H1 (cell line): ENCODE measurements at regions not wholly inside any gene's neighbourhood (a gene's known extent, or its start where the extent isn't known, plus 50 kb on each side); places are given as distances from the start of the nearest gene placed in this dataset.

Experiments
- CTCF ChIA-PET: fragments of 300-600 bp; sonication (Branson Sonifier 250); formaldehyde crosslinking; loops from one replicate; lab custom pipeline; 2021; ENCODE audit not compliant: partially characterized antibody; lab: Charles Lee
- POLR2A ChIA-PET: fragments of 300-600 bp; sonication (Branson Sonifier 250); formaldehyde crosslinking; loops from one replicate; lab custom pipeline; 2021; ENCODE audit warnings: inconsistent platforms; ENCODE audit not compliant: partially characterized antibody; lab: Charles Lee
- DNase-seq, 2 experiments: peaks; one replicate each; pipeline versions ENCODE4 v3.0.0 to v3.0.0-alpha.2; 2010 to 2022; ENCODE audit warnings: low spot score in 2 of 2, low read depth in 1 of 2, mixed read lengths in 1 of 2
- FAIRE-seq: peaks from 2 replicates; lab custom pipeline; 2011; peaks lifted over from hg19 to GRCh38; lab: Jason Lieb, UNC
- H2AFZ ChIP-seq: 2 replicates; pipeline ENCODE4 v1.8.1; 2012; ENCODE audit warnings: low read length, inconsistent platforms
- H2AK5ac ChIP-seq: 2 replicates; pipeline ENCODE4 v1.6.1; 2013; ENCODE audit warnings: low read depth, low read length
- H2BK120ac ChIP-seq: replicated peaks from 2 replicates; pipeline ENCODE3; 2013; ENCODE audit warnings: low read depth, low read length, inconsistent platforms
- H2BK12ac ChIP-seq: 2 replicates; pipeline ENCODE4 v1.6.1; 2013; ENCODE audit warnings: low read depth, low read length
- H2BK15ac ChIP-seq: 2 replicates; pipeline ENCODE4 v1.6.1; 2013; ENCODE audit warnings: low read length
- H2BK20ac ChIP-seq: 2 replicates; pipeline ENCODE4 v1.6.1; 2013; ENCODE audit warnings: low read length
- H2BK5ac ChIP-seq: 2 replicates; pipeline ENCODE4 v1.6.1; 2013; ENCODE audit warnings: low read depth, low read length
- H3K14ac ChIP-seq: 2 replicates; pipeline ENCODE4 v1.6.1; 2013; ENCODE audit warnings: inconsistent platforms; ENCODE audit not compliant: insufficient read length
- H3K18ac ChIP-seq: 2 replicates; pipeline ENCODE4 v1.6.1; 2013; ENCODE audit warnings: low read length; ENCODE audit errors: extremely low read depth
- H3K23ac ChIP-seq: 2 replicates; pipeline ENCODE4 v1.6.1; 2013; ENCODE audit warnings: inconsistent platforms; ENCODE audit not compliant: insufficient read length
- H3K23me2 ChIP-seq: 2 replicates; pipeline ENCODE4 v1.6.1; 2013; ENCODE audit warnings: low read depth, low read length
- H3K27ac ChIP-seq: 2 replicates; pipeline ENCODE4 v1.6.1; 2011; ENCODE audit warnings: low read depth, low read length, inconsistent platforms
- H3K27me3 ChIP-seq, 4 experiments: replicated peaks in 1 of 4; 1 replicate in 1 of 4; 2 replicates in 3 of 4; pipeline versions ENCODE4 v1.6.1 to v1.8.1; 2011 to 2013; ENCODE audit warnings: low read length in 3 of 4, mild to moderate bottlenecking in 3 of 4, inconsistent platforms in 2 of 4, mixed read lengths in 2 of 4, moderate library complexity in 1 of 4; ENCODE audit not compliant: control insufficient read depth in 3 of 4, insufficient read depth in 3 of 4; ENCODE audit errors: extremely low read depth in 1 of 4
- H3K36me3 ChIP-seq, 4 experiments: 2 replicates each; pipeline versions ENCODE4 v1.6.1 to v1.8.1; 2011 to 2013; ENCODE audit warnings: mild to moderate bottlenecking in 4 of 4, low read length in 3 of 4, moderate library complexity in 2 of 4, control low read depth in 1 of 4, inconsistent platforms in 1 of 4; ENCODE audit not compliant: insufficient read depth in 4 of 4, control insufficient read depth in 2 of 4
- H3K4ac ChIP-seq: replicated peaks from 2 replicates; pipeline ENCODE3; 2013; ENCODE audit warnings: low read length, low read depth, mixed read lengths, inconsistent platforms; ENCODE audit not compliant: insufficient read length
- H3K4me1 ChIP-seq, 4 experiments: replicated peaks in 1 of 4; 1 replicate in 1 of 4; 2 replicates in 3 of 4; pipeline versions ENCODE4 v1.6.1 to v1.8.1; 2011 to 2013; ENCODE audit warnings: low read length in 3 of 4, inconsistent platforms in 2 of 4, mixed read lengths in 1 of 4; ENCODE audit not compliant: insufficient read depth in 4 of 4, control insufficient read depth in 3 of 4
- H3K4me2 ChIP-seq, 2 experiments: 2 replicates each; pipeline versions ENCODE4 v1.6.1 to v1.8.1; 2011 to 2013; ENCODE audit warnings: low read depth in 2 of 2, low read length in 2 of 2, control low read depth in 1 of 2, inconsistent platforms in 1 of 2, mild to moderate bottlenecking in 1 of 2; ENCODE audit not compliant: insufficient read depth in 1 of 2
- H3K4me3 ChIP-seq, 4 experiments: fragments of 200-600, 300-600 bp in 1 of 4; sonication (generic), shearing (Covaris generic), sonication (Bioruptor Twin) in 1 of 4; 2 replicates each; pipeline versions ENCODE4 v1.5.1 to v1.8.1; 2011 to 2016; ENCODE audit warnings: low read length in 4 of 4, low read depth in 3 of 4, control low read depth in 2 of 4, inconsistent platforms in 2 of 4, mild to moderate bottlenecking in 2 of 4, mixed read lengths in 1 of 4, moderate library complexity in 1 of 4; ENCODE audit not compliant: insufficient read depth in 2 of 4; ENCODE audit errors: extremely low read depth in 1 of 4
- H3K56ac ChIP-seq: replicated peaks from 2 replicates; pipeline ENCODE3; 2013; ENCODE audit warnings: low read depth, mild to moderate bottlenecking, mixed read lengths, low read length, inconsistent platforms; ENCODE audit not compliant: insufficient read length
- H3K79me1 ChIP-seq: 2 replicates; pipeline ENCODE4 v1.6.1; 2013; ENCODE audit warnings: low read depth, low read length, control low read depth
- H3K79me2 ChIP-seq, 2 experiments: 2 replicates each; pipeline versions ENCODE4 v1.6.1 to v1.8.1; 2012 to 2013; ENCODE audit warnings: low read length in 2 of 2, mild to moderate bottlenecking in 2 of 2, inconsistent platforms in 1 of 2; ENCODE audit not compliant: insufficient read depth in 2 of 2, control insufficient read depth in 1 of 2
- H3K9ac ChIP-seq, 4 experiments: replicated peaks in 1 of 4; 1 replicate in 1 of 4; 2 replicates in 3 of 4; pipeline versions ENCODE4 v1.6.1 to v1.8.1; 2011 to 2013; ENCODE audit warnings: low read depth in 3 of 4, low read length in 3 of 4, control low read depth in 2 of 4, mild to moderate bottlenecking in 2 of 4, moderate library complexity in 2 of 4, inconsistent platforms in 1 of 4; ENCODE audit errors: extremely low read depth in 1 of 4
- H3K9me3 ChIP-seq, 2 experiments: 2 replicates each; pipeline versions ENCODE4 v1.6.1 to v1.8.1; 2012 to 2013; ENCODE audit warnings: mild to moderate bottlenecking in 2 of 2, moderate library complexity in 2 of 2, control low read depth in 1 of 2, inconsistent platforms in 1 of 2, low read depth in 1 of 2, low read length in 1 of 2, mixed read lengths in 1 of 2; ENCODE audit not compliant: insufficient read depth in 2 of 2
- H4K20me1 ChIP-seq, 2 experiments: replicated peaks in 1 of 2; 2 replicates each; pipeline versions ENCODE3 to v1.8.1; 2011 to 2013; ENCODE audit warnings: inconsistent platforms in 2 of 2, low read length in 2 of 2, mild to moderate bottlenecking in 1 of 2; ENCODE audit not compliant: insufficient read depth in 2 of 2, control insufficient read depth in 1 of 2
- H4K5ac ChIP-seq: 2 replicates; pipeline ENCODE4 v1.6.1; 2013; ENCODE audit warnings: low read length, low read depth, mixed read lengths, inconsistent platforms; ENCODE audit not compliant: insufficient read length
- H4K8ac ChIP-seq: 2 replicates; pipeline ENCODE4 v1.8.0; 2013; ENCODE audit warnings: mild to moderate bottlenecking, moderate library complexity, low read length, inconsistent platforms; ENCODE audit not compliant: insufficient read depth; ENCODE audit errors: extremely low read depth
- H4K91ac ChIP-seq: replicated peaks from 2 replicates; pipeline ENCODE3; 2013; ENCODE audit warnings: low read length, mixed read lengths, inconsistent platforms; ENCODE audit not compliant: insufficient read length
- CHD1 ChIP-seq: IDR thresholded peaks from 2 replicates; pipeline ENCODE4 v1.6.1; 2012; ENCODE audit warnings: low read depth, low read length, improper control_type of control experiment
- EZH2 ChIP-seq: fragments of 200-600 bp; sonication (generic); IDR thresholded peaks from 2 replicates; pipeline ENCODE4 v1.7.1; 2012; ENCODE audit warnings: low read depth, mild to moderate bottlenecking, moderate library complexity, low read length, inconsistent platforms; ENCODE audit not compliant: severe bottlenecking
- JUND ChIP-seq: IDR thresholded peaks from 2 replicates; pipeline ENCODE4 v1.6.1; 2011; ENCODE audit warnings: mild to moderate bottlenecking, improper control_type of control experiment, low read length
- KDM1A ChIP-seq: fragments of 200-600, 300-600 bp; sonication (generic); IDR thresholded peaks from 2 replicates; pipeline ENCODE4 v1.7.1; 2016; ENCODE audit warnings: mild to moderate bottlenecking, low read length, borderline replicate concordance
- KDM4A ChIP-seq: IDR thresholded peaks from one replicate; pipeline ENCODE4 v1.7.1; 2012; ENCODE audit warnings: low read depth, mild to moderate bottlenecking, moderate library complexity, low read length, inconsistent platforms; ENCODE audit not compliant: severe bottlenecking
- SIN3A ChIP-seq, 2 experiments: IDR thresholded peaks in 1 of 2; conservative IDR thresholded peaks in 1 of 2; 2 replicates each; pipeline ENCODE4 v1.6.1; 2011 to 2012; ENCODE audit warnings: low read length in 2 of 2, improper control_type of control experiment in 1 of 2, low read depth in 1 of 2, mild to moderate bottlenecking in 1 of 2
- SUZ12 ChIP-seq: fragments of 200-600 bp; sonication (generic); IDR thresholded peaks from 2 replicates; pipeline ENCODE4 v1.6.1; 2012; ENCODE audit warnings: mild to moderate bottlenecking, inconsistent platforms, low read length, moderate library complexity, mixed read lengths
- WGBS, 2 experiments: shearing (Covaris generic) in 1 of 2; methylation state at CpG; one replicate each; pipeline versions ENCODE4 v1.1.6 to v1.1.7; 2013 to 2015; ENCODE audit warnings: low lambda C conversion rate in 2 of 2, mixed read lengths in 2 of 2, inconsistent platforms in 1 of 2, low coverage in 1 of 2, missing lambda C conversion rate in 1 of 2; ENCODE audit not compliant: insufficient replicate concordance in 2 of 2, insufficient coverage in 1 of 2, insufficient read length in 1 of 2; ENCODE audit errors: extremely low coverage in 1 of 2, missing lambda C conversion rate in 1 of 2; 5-methylcytosine and 5-hydroxymethylcytosine counted together

- POLR2A ChIA-PET, result no interaction called here
- 75% methylated on average over 6 of the region's 6 CpGs; no CpG with 5 or more reads in 1 of the 2 experiments for WGBS, 2 experiments
- no peak overlapping the region for H2BK120ac ChIP-seq
Observed at GRCh38 chr6:129940454-129941195, 77.8 kb upstream of the L3MBTL3 start.

More at GRCh38 chr6:129940454-129941195, 77.8 kb upstream of the L3MBTL3 start:
- no peak overlapping the region for H2AFZ ChIP-seq
- H3K4me1 ChIP-seq, result no peaks in the 10 kb centered on the region
- no peaks in the 10 kb centered on the region for H3K36me3 ChIP-seq
- no peak overlapping the region for H3K14ac ChIP-seq
- no peak overlapping the region for H3K4me2 ChIP-seq
- no peak overlapping the region for H3K4me3 ChIP-seq
- no peak overlapping the region for H2AK5ac ChIP-seq
- no peaks in the 10 kb centered on the region for H3K23me2 ChIP-seq
- no peak for DNase-seq
- CTCF ChIA-PET, result interaction anchor here (0.7 to 1.6 kb wide), 5 partner anchors 11 to 169 kb away, joined by 3 read pairs; no protein-coding TSS in a partner anchor
- H2BK5ac ChIP-seq, result no peak overlapping the region
- no peak overlapping the region for H3K56ac ChIP-seq
- no peak for FAIRE-seq
- H4K20me1 ChIP-seq, result no peaks in the 10 kb centered on the region
- no peak overlapping the region for H4K8ac ChIP-seq
- no peaks in the 10 kb centered on the region for H3K27me3 ChIP-seq
- no peaks in the 10 kb centered on the region for H3K79me2 ChIP-seq
- H4K5ac ChIP-seq, result no peak overlapping the region
- no peak overlapping the region for H2BK20ac ChIP-seq
- no peak overlapping the region for H4K91ac ChIP-seq
- no peaks in the 10 kb centered on the region for H3K9me3 ChIP-seq
- no peak overlapping the region for H2BK15ac ChIP-seq
- H3K9ac ChIP-seq, result no peak overlapping the region
- H2BK12ac ChIP-seq, result no peak overlapping the region
- no peak overlapping the region for H3K23ac ChIP-seq
- H3K4ac ChIP-seq, result no peak overlapping the region
- TF ChIP-seq EZH2, result no peak
- TF ChIP-seq KDM4A, result no peak
- no peak for TF ChIP-seq KDM1A
- no peak for TF ChIP-seq SIN3A (conservative IDR thresholded peaks at IDR 0.05 in 1 of 2, IDR thresholded peaks at IDR 0.05 in 1 of 2; ENCODE audit: low read depth in 1 of 2, low read length in 2 of 2)
- TF ChIP-seq JUND, result no peak
- TF ChIP-seq SUZ12, result no peak
- TF ChIP-seq CHD1, result no peak
- H3K79me1 ChIP-seq, result no peaks in the 10 kb centered on the region
- no peak overlapping the region for H3K27ac ChIP-seq
- no peak overlapping the region for H3K18ac ChIP-seq
